ENCODE measurements at regions not wholly inside any gene's neighbourhood (a gene's known extent, or its start where the extent isn't known, plus 50 kb on each side); places are given as distances from the start of the nearest gene placed in this dataset.

DNA sequence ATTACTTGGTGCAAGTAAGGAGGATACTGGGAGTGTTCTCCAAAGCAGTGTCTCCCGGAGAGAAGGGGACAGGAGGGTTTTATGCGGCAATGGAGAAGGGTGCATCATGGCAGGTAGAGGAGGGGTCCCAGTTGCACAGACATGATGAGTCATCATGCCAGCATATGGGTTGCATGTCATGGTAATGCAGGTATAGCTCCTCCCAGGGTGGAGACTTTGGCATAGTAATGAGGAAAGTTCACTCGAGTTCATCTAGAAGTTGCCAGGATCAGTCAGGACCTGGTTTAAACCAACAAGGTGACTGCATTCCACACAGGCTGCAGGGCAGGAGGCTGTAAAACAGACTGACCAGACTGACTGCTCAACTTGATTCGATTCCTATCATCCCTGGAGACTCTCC, 355.7 kb upstream of the DUSP10 start:
- TF ChIP-seq ARNTL (CRISPR knock-in tag; IDR thresholded peaks at IDR 0.05; ENCODE audit: borderline replicate concordance, low read depth) (no peak), GLIS3 (CRISPR knock-in tag; IDR thresholded peaks at IDR 0.05) (no peak), CSRNP3 (CRISPR knock-in tag; IDR thresholded peaks at IDR 0.05) (no peak), SNAI2 (CRISPR knock-in tag; IDR thresholded peaks at IDR 0.05) (no peak), CSDC2 (CRISPR knock-in tag; IDR thresholded peaks at IDR 0.05) (no peak), ZC3H10 (CRISPR knock-in tag; IDR thresholded peaks at IDR 0.05) (no peak), BACH2 (CRISPR knock-in tag; IDR thresholded peaks at IDR 0.05; ENCODE audit: borderline replicate concordance) (no peak), ZFP30 (CRISPR knock-in tag; IDR thresholded peaks at IDR 0.05) (no peak), POU6F1 (CRISPR knock-in tag; IDR thresholded peaks at IDR 0.05; ENCODE audit: borderline replicate concordance, low read depth) (no peak), ZNF565 (CRISPR knock-in tag; conservative IDR thresholded peaks at IDR 0.05; ENCODE audit: low read depth) (no peak), ISL1 (CRISPR knock-in tag; IDR thresholded peaks at IDR 0.05) (no peak), ZNF8 (CRISPR knock-in tag; IDR thresholded peaks at IDR 0.05) (no peak), PATZ1 (CRISPR knock-in tag; IDR thresholded peaks at IDR 0.05; ENCODE audit: borderline replicate concordance) (no peak), ESRRG (CRISPR knock-in tag; IDR thresholded peaks at IDR 0.05) (no peak), ZFP3 (CRISPR knock-in tag; IDR thresholded peaks at IDR 0.05) (no peak), TCF4 (CRISPR knock-in tag; IDR thresholded peaks at IDR 0.05; ENCODE audit: borderline replicate concordance) (no peak), CREB5 (CRISPR knock-in tag; IDR thresholded peaks at IDR 0.05; ENCODE audit: low read depth) (no peak)
- no peak for ATAC-seq

GRCh38 chr1:222096883-222097282, 355.0 kb upstream of the DUSP10 start:
- TF ChIP-seq OSR1 (CRISPR knock-in tag; IDR thresholded peaks at IDR 0.05): no peak
- no peak for TF ChIP-seq ZFP30 (CRISPR knock-in tag; IDR thresholded peaks at IDR 0.05)
- TF ChIP-seq POU6F1 (CRISPR knock-in tag; IDR thresholded peaks at IDR 0.05; ENCODE audit: borderline replicate concordance, low read depth): no peak
- no peak for TF ChIP-seq CSRNP3 (CRISPR knock-in tag; IDR thresholded peaks at IDR 0.05)
- no peak for TF ChIP-seq CREB5 (CRISPR knock-in tag; IDR thresholded peaks at IDR 0.05; ENCODE audit: low read depth)
- no peak for TF ChIP-seq RARB (CRISPR knock-in tag; IDR thresholded peaks at IDR 0.05)
- TF ChIP-seq TCF4 (CRISPR knock-in tag; IDR thresholded peaks at IDR 0.05; ENCODE audit: borderline replicate concordance): no peak
- no peak for TF ChIP-seq PATZ1 (CRISPR knock-in tag; IDR thresholded peaks at IDR 0.05; ENCODE audit: borderline replicate concordance)
- no peak for TF ChIP-seq ZNF565 (CRISPR knock-in tag; conservative IDR thresholded peaks at IDR 0.05; ENCODE audit: low read depth)
- no peak for TF ChIP-seq ISL1 (CRISPR knock-in tag; IDR thresholded peaks at IDR 0.05)
- no peak for TF ChIP-seq ZFP3 (CRISPR knock-in tag; IDR thresholded peaks at IDR 0.05)
- TF ChIP-seq CSDC2 (CRISPR knock-in tag; IDR thresholded peaks at IDR 0.05): no peak
- TF ChIP-seq ZC3H10 (CRISPR knock-in tag; IDR thresholded peaks at IDR 0.05): no peak
- TF ChIP-seq TSHZ2 (CRISPR knock-in tag; IDR thresholded peaks at IDR 0.05): no peak
- no peak for TF ChIP-seq ZNF8 (CRISPR knock-in tag; IDR thresholded peaks at IDR 0.05)
- no peak for TF ChIP-seq BACH2 (CRISPR knock-in tag; IDR thresholded peaks at IDR 0.05; ENCODE audit: borderline replicate concordance)
- TF ChIP-seq ESRRG (CRISPR knock-in tag; IDR thresholded peaks at IDR 0.05): no peak
- ATAC-seq: peak; percentile 25; the same call in 2 of the 3 replicates

Measured in SK-N-SH treated with all-trans-retinoic acid at 6 μM for 48 hours (cell line).